SK-N-SH treated with all-trans-retinoic acid at 6 μM for 48 hours (cell line): ENCODE measurements at regions not wholly inside any gene's neighbourhood (a gene's known extent, or its start where the extent isn't known, plus 50 kb on each side); places are given as distances from the start of the nearest gene placed in this dataset.
"Not testable (repeated sequence)": the region's sequence is repeated elsewhere in the genome, so short reads cannot be mapped to it uniquely, and the experiment has no call there.

Source experiments
- ESRRG ChIP-seq: fragments of 250-450 bp; sonication (Bioruptor Pico); IDR thresholded peaks from 2 replicates; pipeline ENCODE4 v1.6.1; 2021; ENCODE audit warnings: mild to moderate bottlenecking
- OSR1 ChIP-seq: fragments of 250-450 bp; sonication (Bioruptor Pico); IDR thresholded peaks from 2 replicates; pipeline ENCODE4 v1.8.0; 2022; ENCODE audit warnings: moderate library complexity, mild to moderate bottlenecking, inconsistent platforms
- PATZ1 ChIP-seq: fragments of 250-450 bp; sonication (Bioruptor Pico); IDR thresholded peaks from 2 replicates; pipeline ENCODE4 v1.8.0; 2020; ENCODE audit warnings: mild to moderate bottlenecking, moderate library complexity, borderline replicate concordance
- POU6F1 ChIP-seq: fragments of 250-450 bp; sonication (Bioruptor Pico); IDR thresholded peaks from 2 replicates; pipeline ENCODE4 v1.8.0; 2021; ENCODE audit warnings: low read depth, mild to moderate bottlenecking, moderate library complexity, borderline replicate concordance
- PPARA ChIP-seq: fragments of 250-450 bp; sonication (Bioruptor Pico); IDR thresholded peaks from 2 replicates; pipeline ENCODE4 v1.5.0; 2020; ENCODE audit warnings: mild to moderate bottlenecking, borderline replicate concordance
- RARB ChIP-seq: fragments of 250-450 bp; sonication (Bioruptor Pico); IDR thresholded peaks from 2 replicates; pipeline ENCODE4 v1.8.0; 2021; ENCODE audit warnings: mild to moderate bottlenecking, moderate library complexity
- TCF4 ChIP-seq: fragments of 250-450 bp; sonication (Bioruptor Pico); IDR thresholded peaks from 2 replicates; pipeline ENCODE4 v1.8.0; 2021; ENCODE audit warnings: mild to moderate bottlenecking, moderate library complexity, borderline replicate concordance
- TOX ChIP-seq: fragments of 250-450 bp; sonication (Bioruptor Pico); IDR thresholded peaks from 2 replicates; pipeline ENCODE4 v1.8.0; 2021; ENCODE audit warnings: mild to moderate bottlenecking, moderate library complexity, borderline replicate concordance
- ZC3H10 ChIP-seq: fragments of 250-450 bp; sonication (Bioruptor Pico); IDR thresholded peaks from 2 replicates; pipeline ENCODE4 v1.5.1; 2021; ENCODE audit warnings: mild to moderate bottlenecking, moderate library complexity
- ZFP3 ChIP-seq: fragments of 250-450 bp; sonication (Bioruptor Pico); IDR thresholded peaks from 2 replicates; pipeline ENCODE4 v1.5.0; 2020; ENCODE audit warnings: mild to moderate bottlenecking, moderate library complexity
- ZFP30 ChIP-seq: fragments of 450-650 bp; formaldehyde crosslinking; IDR thresholded peaks from 2 replicates; pipeline ENCODE4 v1.5.0; 2022; ENCODE audit warnings: mild to moderate bottlenecking, moderate library complexity
- ZNF8 ChIP-seq: fragments of 450-650 bp; formaldehyde crosslinking; IDR thresholded peaks from 2 replicates; pipeline ENCODE4 v1.5.0; 2020; ENCODE audit warnings: mild to moderate bottlenecking, moderate library complexity

- not testable (repeated sequence) for TF ChIP-seq TOX (CRISPR knock-in tag); ESRRG (CRISPR knock-in tag); RARB (CRISPR knock-in tag); OSR1; PPARA (CRISPR knock-in tag); POU6F1; PATZ1 (CRISPR knock-in tag); ZNF8; ZC3H10; ZFP3 (CRISPR knock-in tag); ZFP30; TCF4 (CRISPR knock-in tag)
Observed at GRCh38 chr2:123522498-123522897, 502.6 kb upstream of the CNTNAP5 start.
